ENCODE measurements at regions not wholly inside any gene's neighbourhood (a gene's known extent, or its start where the extent isn't known, plus 50 kb on each side); places are given as distances from the start of the nearest gene placed in this dataset.
"Not testable (repeated sequence)": the region's sequence is repeated elsewhere in the genome, so short reads cannot be mapped to it uniquely, and the experiment has no call there.

GRCh38 chr1:121452484-121452883 is 267.7 kb downstream of the SRGAP2C start:
- Histone ChIP-seq H3K9me3 (no peaks in the 10 kb centered on the region), H3K27me3 (no peaks in the 10 kb centered on the region), H3K4me1 (no peaks in the 10 kb centered on the region), H3K36me3 (no peaks in the 10 kb centered on the region), H3K4me3 (ENCODE audit: low read depth, low read length) (no peak overlapping the region)
- DNase-seq: no peak
- TF ChIP-seq CTCF (IDR thresholded peaks at IDR 0.05; ENCODE audit: low read depth, low read length): no peak

DNA sequence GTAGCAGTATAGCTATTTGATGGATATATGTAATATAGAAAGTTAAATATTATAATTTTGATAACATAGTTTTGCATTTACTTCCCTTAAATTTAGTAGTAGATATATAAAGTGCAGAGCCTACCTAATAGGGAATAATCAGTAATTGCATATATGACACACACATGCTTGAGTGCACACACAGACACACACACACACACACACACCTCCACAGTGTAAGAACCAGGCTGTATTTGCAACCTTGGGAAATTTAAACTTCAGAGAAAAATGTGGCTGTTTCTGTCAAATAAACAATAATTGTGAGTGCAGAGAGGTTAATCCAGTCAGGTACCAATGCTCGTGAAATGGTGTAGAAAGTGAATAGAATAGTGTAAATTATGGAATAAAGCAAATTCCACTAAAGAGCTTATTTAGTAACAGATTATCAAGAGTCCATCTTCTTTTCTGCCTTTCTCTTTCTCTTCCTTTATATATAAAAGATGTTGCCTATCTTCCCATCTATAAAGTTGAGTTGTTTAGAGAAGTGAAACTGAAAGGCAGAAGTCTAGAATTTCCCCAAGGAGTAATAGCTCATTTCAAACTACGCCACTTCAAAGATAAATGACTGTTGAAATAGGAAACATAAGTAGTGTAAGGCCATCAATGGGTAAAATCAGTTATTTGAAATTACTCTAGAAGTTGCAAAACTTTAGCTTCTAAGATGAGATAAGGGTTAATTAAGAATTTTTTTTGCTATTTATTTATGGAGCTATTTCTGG is 273.7 kb downstream of the SRGAP2C start:
- no peaks in the 10 kb centered on the region for H3K9me3 ChIP-seq
- no peak for DNase-seq
- no peak overlapping the region for H3K4me3 ChIP-seq (ENCODE audit: low read depth, low read length)
- H3K27me3 ChIP-seq: no peaks in the 10 kb centered on the region
- H3K36me3 ChIP-seq: no peaks in the 10 kb centered on the region
- H3K4me1 ChIP-seq: no peaks in the 10 kb centered on the region
- no peak for TF ChIP-seq CTCF (IDR thresholded peaks at IDR 0.05; ENCODE audit: low read depth, low read length)

DNA sequence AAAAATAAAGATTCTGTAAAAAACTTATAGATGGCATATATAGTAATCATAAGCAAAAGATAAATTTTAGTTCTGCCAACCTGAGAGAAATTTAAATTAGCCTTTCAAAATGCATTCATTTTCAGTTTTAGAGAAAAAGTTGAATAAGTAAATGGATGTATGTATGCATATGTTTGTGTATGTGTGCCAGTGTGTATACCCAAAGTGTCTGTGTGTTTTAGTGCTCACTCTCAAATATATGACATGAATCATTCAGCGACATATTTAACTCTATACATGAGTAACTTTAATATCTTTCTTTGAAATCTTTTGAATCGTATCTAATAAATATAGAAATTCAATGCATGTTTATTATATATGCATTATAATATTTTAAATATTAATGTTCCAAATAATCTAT is 274.5 kb downstream of the SRGAP2C start:
- H3K36me3 ChIP-seq: no peaks in the 10 kb centered on the region
- no peaks in the 10 kb centered on the region for H3K4me1 ChIP-seq
- TF ChIP-seq CTCF (IDR thresholded peaks at IDR 0.05; ENCODE audit: low read depth, low read length): no peak
- no peak for DNase-seq
- H3K4me3 ChIP-seq (ENCODE audit: low read depth, low read length): no peak overlapping the region
- H3K27me3 ChIP-seq: no peaks in the 10 kb centered on the region
- no peaks in the 10 kb centered on the region for H3K9me3 ChIP-seq

- not testable (repeated sequence) for DNase-seq; H3K27me3 ChIP-seq; H3K36me3 ChIP-seq; H3K4me3 ChIP-seq (ENCODE audit: low read depth, low read length); H3K4me1 ChIP-seq; H3K9me3 ChIP-seq
These were observed 284.6 kb downstream of the SRGAP2C start for GRCh38 chr1:121469395-121469794.

GRCh38 chr1:121470401-121470800 is 285.6 kb downstream of the SRGAP2C start:
- H3K4me1 ChIP-seq; DNase-seq; H3K4me3 ChIP-seq (ENCODE audit: low read depth, low read length); H3K27me3 ChIP-seq; H3K9me3 ChIP-seq; H3K36me3 ChIP-seq: not testable (repeated sequence)

GRCh38 chr1:121471523-121471922 is 286.7 kb downstream of the SRGAP2C start:
- H3K9me3 ChIP-seq: no peaks in the 10 kb centered on the region
- DNase-seq: no peak
- no peaks in the 10 kb centered on the region for H3K36me3 ChIP-seq
- no peak for TF ChIP-seq CTCF (IDR thresholded peaks at IDR 0.05; ENCODE audit: low read depth, low read length)
- no peaks in the 10 kb centered on the region for H3K4me1 ChIP-seq
- no peak overlapping the region for H3K4me3 ChIP-seq (ENCODE audit: low read depth, low read length)
- no peaks in the 10 kb centered on the region for H3K27me3 ChIP-seq

GRCh38 chr1:121472017-121472416 is 287.2 kb downstream of the SRGAP2C start:
- TF ChIP-seq CTCF (IDR thresholded peaks at IDR 0.05; ENCODE audit: low read depth, low read length): no peak
- DNase-seq: no peak
- Histone ChIP-seq H3K9me3 (no peaks in the 10 kb centered on the region), H3K27me3 (no peaks in the 10 kb centered on the region), H3K4me3 (ENCODE audit: low read depth, low read length) (no peak overlapping the region), H3K36me3 (no peaks in the 10 kb centered on the region), H3K4me1 (no peaks in the 10 kb centered on the region)
